Head of caudate nucleus (tissue), 42 donors: ENCODE measurements at regions not wholly inside any gene's neighbourhood (a gene's known extent, or its start where the extent isn't known, plus 50 kb on each side); places are given as distances from the start of the nearest gene placed in this dataset.

Source experiments
- DNase-seq, 42 donors: peaks; one replicate each; pipeline versions ENCODE4 v3.0.0 to v3.0.0-alpha.2; 2020 to 2021; ENCODE audit warnings: mixed read lengths in 7 of 42
- intact Hi-C: fragments of 100-400 bp; cut with DNase I; formaldehyde crosslinking; loops from one replicate; pipeline ENCODE4 v1.15.0; 2022

DNA sequence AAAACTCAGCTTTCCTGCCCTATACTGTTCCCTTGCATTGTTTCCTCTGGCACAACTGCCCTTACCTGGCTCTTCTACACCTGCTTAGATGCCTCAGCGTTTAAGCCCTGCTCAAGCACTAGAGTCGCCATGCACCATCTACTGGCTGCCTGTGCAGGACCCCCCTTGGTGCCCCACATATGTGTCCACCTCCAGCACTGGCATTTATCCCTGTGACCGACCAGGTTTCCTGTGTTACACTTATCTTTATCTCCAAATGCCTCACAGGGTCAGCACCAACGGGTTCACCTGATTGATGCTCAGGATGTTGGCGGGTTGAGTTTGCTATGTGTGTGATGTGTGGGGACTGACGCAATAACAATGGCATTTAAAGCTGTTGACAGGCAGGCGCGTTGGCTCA, 177.5 kb downstream of the TMEM18 start:
- intact Hi-C loops = no loop called here
- no peak for DNase-seq

DNA sequence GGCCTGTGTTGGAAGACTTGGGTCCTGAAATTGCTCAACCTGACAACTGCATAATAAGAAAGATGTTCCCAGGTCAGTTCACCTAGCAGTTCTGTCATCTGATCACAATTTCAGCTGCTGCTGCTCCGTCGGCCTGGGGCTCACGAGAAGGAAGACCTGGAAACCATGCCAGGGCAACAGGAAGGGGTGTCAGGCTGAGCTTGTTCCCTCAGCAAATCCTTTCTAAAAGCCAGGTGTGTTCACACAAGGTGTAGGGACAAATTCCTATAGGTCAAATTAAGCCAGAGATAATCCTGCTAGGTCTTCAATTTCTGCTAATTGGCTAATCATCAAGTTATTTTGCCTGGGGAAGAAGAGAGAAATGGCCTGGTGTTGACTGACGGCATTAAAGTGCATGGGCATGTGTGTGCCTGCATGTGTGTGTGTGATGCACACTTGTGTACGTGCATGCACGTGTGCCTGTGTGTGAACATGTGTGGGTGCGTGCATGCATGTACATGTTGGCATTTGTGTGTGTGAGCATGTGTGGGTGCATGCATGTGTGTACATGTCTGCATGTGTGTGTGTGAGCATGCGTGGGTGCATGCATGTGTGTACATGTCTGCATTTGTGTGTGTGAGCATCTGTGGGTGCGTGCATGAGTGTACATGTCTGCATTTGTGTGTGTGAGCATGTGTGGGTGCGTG, 178.6 kb downstream of the TMEM18 start:
- intact Hi-C loops = no loop called here
- DNase-seq = no peak

DNA sequence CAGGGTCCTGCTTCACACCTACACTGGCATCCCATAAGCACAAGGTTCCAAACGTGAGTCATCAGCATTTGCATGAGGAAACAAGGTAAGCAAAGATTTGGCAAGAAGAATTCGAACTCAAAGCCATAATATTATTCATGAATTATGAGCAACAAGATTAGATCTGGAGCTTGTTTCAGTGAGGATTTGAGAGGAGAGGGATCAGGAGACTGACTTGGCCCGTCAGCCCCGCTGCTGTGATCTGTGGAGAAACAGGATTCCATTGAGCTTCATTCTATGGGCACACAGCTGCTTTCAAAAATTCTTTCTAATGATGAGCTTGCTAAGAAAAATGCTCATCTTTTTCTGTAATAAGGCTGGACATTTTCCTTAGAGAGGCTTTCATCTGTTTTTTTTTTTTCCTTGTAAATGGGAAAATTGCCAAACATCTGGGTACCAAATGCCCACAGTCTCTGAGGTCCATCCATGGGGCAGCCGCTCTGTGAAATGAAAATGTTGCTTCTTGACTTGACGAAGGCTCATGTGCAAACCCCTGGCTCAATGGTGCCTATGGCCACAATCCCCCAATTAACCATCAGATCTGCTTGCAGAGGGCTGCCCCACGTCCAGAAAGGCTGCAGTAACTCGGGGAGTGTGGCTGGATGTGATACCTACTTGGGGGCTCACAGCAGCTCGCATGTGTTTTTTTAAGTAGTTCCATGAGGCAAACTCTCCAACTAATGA, 179.3 kb downstream of the TMEM18 start:
- intact Hi-C loops = no loop called here

DNA sequence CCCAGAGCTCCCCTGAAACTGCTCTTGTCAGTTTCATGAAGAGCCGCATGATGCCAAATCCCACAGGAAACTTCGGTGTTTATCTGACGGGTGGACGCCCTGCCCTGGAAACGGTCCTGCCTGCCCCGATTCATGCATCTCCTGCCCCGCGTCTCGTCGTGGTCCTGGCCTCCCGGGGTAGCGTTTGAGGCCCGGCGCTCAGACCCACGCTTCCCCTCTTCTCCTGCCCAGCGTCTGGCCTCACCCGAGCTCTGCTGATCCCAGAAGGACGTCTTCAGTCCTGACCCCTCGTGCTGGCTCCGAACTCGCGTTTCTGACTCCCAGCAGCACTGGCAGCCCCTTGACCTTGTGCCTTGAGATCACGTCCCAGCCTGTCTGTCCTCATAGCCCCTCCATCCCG, 180.5 kb downstream of the TMEM18 start:
- no peak for DNase-seq
- intact Hi-C loops = no loop called here

More for the DNA sequence above, 179.3 kb downstream of the TMEM18 start:
- DNase-seq = peak in 1 of 42 donors; percentile 18

DNA sequence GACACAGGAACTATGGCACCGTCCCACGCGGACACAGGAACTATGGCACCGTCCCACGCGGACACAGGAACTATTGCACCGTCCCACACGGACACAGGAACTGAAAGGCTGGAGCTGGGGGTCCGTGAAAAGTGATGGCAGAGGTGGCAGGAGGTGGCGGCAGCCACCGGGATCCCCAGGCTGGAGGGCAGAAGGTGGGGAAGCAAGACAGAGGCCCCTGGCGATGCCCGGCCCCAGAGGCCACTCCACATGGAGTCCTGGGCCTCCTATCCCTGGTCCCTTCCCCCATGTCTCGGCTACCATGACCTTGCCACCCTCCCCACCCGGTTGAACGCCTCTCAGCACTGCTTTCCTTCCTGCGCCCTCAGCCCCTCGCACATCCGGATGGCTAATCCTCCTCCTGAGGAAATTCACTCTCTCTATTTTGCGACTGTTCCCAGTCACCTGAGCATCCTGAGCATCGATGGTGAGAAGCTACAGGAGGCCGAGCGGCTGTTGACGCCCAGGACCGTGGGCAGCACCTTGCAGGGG, 181.4 kb downstream of the TMEM18 start:
- no peak for DNase-seq
- intact Hi-C loops = no loop called here

DNA sequence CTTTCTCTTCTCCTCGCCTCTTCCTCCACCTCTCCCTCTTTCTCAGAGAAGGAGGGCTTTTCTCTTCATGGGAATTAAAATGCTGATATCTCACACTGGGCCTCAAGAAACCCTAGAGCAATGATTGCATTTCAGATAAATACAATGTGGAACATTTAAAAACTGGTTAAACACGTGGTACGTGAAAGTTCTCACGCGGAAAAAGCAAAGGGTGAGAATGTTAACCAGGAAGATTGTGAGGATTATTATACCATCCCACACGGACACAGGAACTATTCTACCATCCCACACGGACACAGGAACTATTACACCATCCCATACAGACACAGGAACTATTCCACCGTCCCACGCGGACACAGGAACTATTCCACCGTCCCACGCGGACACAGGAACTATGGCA, 182.4 kb downstream of the TMEM18 start:
- DNase-seq = no peak
- intact Hi-C loops = no loop called here

DNA sequence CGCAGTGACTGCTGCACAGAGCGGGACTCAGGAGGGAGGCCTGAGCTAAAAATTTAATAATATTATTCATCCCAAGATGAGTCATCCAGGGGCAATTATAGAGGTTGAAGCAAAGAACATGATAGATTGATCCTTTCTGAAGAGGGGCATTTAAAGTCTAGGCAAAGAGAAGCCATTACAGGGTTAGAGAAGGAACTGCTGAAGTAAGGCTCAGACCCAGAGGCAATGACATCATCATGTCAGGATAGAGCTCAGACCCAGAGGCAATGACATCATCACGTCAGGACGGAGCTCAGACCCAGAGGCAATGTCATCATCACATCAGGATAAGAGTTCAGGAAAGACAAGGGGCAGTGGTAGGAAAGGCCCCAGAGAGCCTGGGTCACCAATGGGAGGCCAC, 184.0 kb downstream of the TMEM18 start:
- intact Hi-C loops = no loop called here
- no peak for DNase-seq

DNA sequence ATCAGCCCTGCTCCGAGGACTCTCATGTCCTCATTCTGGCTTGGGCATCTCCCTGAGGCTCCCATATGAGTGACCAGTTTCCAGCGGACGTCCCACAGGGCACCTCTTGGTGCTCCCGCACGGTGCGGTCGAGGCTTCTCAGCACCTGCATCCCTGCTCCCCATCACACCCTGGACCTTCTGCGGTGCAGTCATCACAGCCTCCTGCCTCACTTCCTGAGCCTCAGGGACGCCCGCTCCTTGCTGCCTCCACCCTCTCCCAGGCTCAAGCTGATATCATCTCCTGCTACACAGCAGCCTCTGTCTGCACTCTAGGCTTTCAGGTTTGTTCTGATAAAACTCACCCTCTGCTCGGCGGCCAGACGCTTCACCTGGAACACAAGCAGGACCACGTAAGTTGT, 185.0 kb downstream of the TMEM18 start:
- intact Hi-C loops = no loop called here
- DNase-seq = no peak

DNA sequence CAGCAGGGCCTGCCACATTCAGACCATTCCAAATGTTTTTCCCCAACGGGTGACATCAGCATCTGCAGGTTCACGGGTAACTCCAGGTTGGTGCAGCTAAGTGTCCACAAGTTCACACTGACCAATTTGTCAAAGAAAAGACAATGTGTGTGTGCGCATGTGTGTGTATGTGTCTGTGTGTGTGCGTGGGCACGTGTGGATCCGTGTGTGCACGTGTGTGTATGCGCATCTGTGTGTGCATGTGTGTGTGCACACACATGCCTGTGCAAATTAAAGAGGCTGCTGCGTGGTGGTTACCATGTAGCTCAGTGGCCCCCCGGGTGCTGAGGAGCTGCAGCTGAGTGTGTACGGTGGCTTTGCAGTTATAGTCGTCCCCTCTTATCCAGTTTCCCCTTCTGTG, 187.4 kb downstream of the TMEM18 start:
- intact Hi-C loops = no loop called here
- DNase-seq = no peak

DNA sequence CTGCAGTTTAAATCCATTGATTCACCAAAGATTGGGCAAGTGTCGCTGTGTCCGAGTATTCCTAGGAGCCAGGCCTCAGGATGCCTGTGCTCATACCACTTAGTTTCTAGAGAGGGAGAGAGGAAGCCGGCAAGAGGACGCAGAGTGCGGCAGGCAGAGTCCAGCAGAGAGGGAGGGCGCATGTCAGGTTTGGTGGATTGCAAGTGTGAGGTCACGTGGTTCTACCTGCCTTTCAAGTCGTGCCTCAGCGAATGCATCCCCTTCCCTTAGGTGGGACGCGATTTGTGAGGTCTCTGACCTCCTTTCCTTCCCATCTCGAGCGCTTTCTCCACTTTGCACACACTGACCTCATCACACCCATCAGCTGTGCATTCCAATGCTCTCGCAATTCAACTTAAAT, 188.1 kb downstream of the TMEM18 start:
- intact Hi-C loops = no loop called here
- DNase-seq = no peak

DNA sequence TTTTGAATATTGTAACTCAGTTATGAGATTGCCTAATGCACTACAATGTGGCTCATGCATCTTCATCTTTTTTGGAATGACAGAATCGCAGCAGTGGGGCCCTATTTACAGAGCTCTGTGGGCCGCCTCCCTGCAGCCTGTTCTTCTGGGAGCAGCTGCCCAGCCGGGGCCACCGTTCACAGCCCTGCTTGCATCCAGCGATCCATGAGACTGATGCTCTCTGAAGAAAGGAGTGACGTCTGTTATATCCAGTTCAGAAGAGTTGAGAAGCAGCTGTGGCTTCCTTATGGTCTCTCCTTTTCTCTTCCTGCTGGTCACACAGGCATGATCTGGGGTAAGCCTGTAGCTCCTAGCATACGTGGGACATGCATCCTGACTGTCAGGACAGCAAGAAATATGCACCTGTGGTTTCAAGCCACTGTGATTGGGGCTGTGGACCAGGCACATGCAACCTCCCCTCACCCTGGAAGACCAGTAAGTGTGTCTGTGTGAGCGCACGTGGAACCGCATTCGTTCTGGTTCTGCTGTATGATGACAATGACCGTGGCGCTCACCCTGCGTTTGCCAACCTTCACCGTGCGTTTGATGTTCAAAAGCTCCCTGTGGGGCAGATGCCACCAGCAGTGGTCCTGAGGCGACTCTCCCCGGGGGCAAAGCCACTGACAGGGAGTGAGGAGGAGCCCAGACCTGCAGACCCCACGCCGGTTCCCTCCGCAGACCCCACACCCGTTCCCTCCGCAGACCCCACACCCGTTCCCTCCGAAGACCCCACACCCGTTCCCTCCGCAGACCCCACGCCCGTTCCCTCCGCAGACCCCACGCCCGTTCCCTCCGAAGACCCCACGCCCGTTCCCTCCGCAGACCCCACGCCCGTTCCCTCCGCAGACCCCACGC, 189.8 kb downstream of the TMEM18 start:
- DNase-seq = no peak
- intact Hi-C loops = no loop called here

DNA sequence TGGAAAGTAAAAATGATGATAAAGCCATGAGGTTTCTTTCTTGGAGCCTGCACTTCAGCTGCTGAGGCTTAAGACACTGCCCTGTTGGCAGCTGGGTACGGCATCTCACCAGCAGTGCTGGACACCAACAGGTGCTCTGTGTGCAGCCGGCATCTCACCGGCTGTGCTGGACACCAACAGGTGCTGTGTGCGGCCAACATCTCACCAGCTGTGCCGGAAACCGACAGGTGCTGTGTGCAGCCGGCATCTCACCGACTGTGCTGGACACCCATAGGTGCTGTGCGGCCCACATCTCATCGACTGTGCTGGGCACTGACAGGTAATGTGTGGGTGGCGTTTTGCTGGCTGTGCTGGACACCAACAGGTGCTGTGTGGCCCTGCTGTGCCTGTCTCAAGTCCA, 190.8 kb downstream of the TMEM18 start:
- DNase-seq = peak in 1 of 42 donors; percentile 31
- intact Hi-C loops = no loop called here

DNA sequence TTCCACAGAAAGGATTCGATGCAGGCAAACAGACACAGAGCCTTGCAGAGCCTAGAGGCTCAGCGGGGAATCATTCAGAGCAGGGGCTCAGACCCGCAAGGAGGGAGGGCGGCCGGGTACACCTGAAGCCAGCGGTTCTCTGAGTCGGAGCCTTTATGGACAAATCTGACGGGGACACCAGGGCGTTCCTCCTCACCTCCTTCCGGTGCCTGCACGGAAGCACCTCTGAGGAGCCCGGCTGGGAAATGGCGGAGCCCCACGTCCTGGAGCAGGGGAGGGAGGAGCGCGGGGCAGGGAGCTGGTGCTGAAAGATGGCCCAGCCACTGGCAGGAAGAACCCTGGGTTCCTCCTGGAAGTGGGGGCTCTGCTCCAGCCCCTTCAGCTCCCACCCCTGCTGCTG, 193.5 kb upstream of the ALKAL2 start:
- DNase-seq = peak in 1 of 42 donors; percentile 36
- intact Hi-C loops = no loop called here

DNA sequence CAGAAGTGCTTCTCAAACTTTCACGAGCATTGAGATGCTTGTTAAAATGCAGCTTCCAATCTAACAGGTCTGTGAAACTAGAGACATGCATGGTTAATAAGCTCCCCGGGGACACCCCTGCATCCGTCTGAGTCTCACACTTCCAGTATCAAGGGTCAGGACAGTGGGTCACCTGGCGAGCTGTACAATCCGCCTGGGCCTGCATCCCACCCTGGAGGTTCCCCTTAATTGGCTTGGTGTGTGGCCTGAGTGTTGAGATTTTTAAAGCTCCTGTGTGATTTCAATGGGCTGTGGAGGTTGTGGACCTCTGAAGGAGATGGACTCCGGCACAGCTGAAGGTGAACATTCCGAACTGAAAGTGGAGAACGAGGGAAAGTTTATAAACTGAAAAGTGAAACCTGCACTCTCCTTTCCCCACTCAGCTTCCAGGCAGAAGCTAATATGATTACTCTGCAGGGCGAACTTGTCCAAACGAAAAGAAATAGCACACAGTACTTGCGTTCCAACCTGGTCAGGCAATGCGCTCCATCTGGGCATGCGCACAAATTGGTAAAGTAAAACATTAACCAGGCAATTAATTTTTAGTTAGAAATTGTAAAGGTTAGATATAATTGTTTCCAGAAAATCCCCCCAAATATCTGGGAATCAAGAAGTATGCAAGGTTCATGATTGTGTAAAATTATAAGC, 191.7 kb upstream of the ALKAL2 start:
- DNase-seq = peak in 1 of 42 donors; percentile 18
- intact Hi-C loops = no loop called here

DNA sequence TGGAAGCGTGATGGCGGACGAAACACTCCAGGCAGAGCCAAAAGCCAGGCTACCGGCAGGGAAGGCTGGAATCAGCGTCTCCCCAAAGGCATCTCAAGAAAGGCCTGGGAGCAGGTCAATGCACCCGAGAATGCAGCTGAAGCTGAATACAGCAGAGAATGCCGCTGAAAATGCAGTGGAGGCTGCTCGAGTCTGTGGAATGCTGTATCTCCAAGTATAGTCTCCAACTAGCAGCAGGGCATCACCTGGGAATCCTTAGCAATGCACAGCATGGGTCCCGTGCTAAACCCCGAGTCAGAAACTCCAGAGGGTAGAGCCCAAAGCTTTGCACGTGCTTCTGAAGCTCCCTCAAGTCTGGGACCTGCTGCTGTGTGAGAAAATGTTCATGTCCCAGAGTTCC, 191.1 kb upstream of the ALKAL2 start:
- intact Hi-C loops = no loop called here
- DNase-seq = peak in 1 of 42 donors; percentile 34

DNA sequence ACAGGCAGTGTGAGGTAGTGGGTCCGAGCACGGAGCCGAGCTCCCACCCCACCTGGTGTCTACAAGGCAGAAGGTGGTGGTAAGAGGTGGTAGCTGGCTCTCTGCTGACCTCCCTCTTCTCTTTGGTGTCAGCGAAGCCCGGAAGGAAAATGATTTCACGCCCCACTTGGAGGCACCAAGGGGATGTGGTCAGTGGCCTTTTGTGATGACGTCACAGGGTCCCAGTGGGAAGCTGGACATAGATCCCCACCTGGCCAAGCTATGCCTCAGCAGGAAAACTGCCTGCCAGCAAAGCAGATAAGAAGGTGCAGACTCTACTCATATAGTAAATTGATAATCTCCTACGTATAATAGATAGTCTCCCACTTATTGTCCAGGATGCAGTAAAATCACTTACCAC, 183.7 kb upstream of the ALKAL2 start:
- peak in 2 of 42 donors; percentile 28 to 32 for DNase-seq
- intact Hi-C loops = no loop called here

DNA sequence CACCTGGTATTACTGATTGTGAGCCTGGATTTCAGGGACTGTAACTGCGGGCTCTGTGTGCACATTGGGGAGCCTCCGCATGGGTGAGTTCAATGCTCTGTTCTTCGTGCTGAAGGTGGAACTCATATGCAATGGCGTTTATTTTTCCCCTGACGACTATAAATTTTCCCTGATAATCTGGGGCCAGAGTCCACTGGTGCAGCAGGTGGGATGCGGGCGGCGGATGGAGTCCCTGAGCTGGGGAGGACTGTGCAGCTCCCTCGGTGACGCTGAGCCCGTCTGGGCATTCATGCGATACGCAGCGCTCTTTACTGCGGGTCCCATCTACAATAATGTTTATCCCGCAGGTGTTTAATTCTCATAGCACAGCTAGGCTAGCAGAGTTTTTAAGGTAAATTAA, 181.6 kb upstream of the ALKAL2 start:
- DNase-seq = peak in 2 of 42 donors; percentile 27 to 29
- intact Hi-C loops = no loop called here

DNA sequence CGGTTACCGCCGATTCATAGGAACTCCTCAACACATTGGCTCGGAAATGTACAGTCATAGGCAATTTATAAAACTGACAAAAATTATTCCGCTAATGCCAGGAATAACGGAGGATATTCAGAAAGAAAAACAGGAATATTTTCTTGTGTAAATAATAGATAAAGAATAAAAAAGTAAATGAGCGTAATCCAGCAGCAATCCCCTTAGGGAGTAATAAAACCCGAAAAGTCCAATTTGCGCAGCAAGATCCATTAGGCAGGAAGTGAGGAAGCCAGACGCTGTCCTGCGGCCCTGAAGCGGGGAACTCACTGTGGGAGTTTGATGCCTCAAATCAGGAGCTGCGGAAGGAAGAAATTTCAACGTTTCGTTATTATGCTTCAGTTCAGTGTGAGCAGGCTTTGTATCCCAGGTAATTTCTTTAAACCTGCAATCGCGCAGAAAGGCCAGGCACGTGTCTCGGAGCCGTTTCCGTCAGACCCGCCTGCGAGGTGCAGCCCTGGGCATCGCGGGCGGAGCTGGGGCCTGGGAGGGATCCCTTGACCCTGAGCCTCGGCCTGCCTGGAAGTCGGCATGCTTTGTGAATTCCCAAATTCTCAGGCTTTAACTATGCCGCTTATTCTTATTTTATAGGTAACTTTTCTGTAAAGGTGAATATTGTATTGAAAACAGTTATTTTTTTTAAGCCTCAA, 180.9 kb upstream of the ALKAL2 start:
- DNase-seq = peak in 4 of 42 donors; percentile 12 to 41 (median 34)
- intact Hi-C loops = no loop called here
